Loucy (cell line): ENCODE measurements at regions not wholly inside any gene's neighbourhood (a gene's known extent, or its start where the extent isn't known, plus 50 kb on each side); places are given as distances from the start of the nearest gene placed in this dataset.

Experiments used
- CTCF ChIP-seq: fragments of 200-600 bp; sonication (generic); conservative IDR thresholded peaks from 2 replicates; pipeline ENCODE4 v1.5.1; 2014; ENCODE audit warnings: mild to moderate bottlenecking, antibody characterized with exemption, low read length
- EZH2phosphoT487 ChIP-seq: fragments of 200-600 bp; IDR thresholded peaks from 2 replicates; pipeline ENCODE4 v1.6.1; 2018; ENCODE audit warnings: antibody characterized with exemption, mild to moderate bottlenecking, moderate library complexity, borderline replicate concordance

- TF ChIP-seq CTCF (no peak), EZH2phosphoT487 (no peak)
Observed at GRCh38 chr13:105285526-105285925, 1249.9 kb downstream of the EFNB2 start.
